ENCODE measurements at regions not wholly inside any gene's neighbourhood (a gene's known extent, or its start where the extent isn't known, plus 50 kb on each side); places are given as distances from the start of the nearest gene placed in this dataset.

GRCh38 chr15:47356297-47356696 lies 361.0 kb upstream of the SEMA6D start:
- H2BK120ac ChIP-seq (ENCODE audit: low read depth, low read length), result no peak overlapping the region
- H3K4ac ChIP-seq (ENCODE audit: low read depth, low read length), result peak overlapping the region; percentile 42; the same call in 1 of the 2 replicates
- H3K79me1 ChIP-seq (ENCODE audit: low read depth in 1 of 2, low read length in 2 of 2), result no peaks in the 10 kb centered on the region
- H3K27ac ChIP-seq (ENCODE audit: insufficient read depth, low read length), result no peak overlapping the region
- H3K4me2 ChIP-seq (ENCODE audit: low read depth, low read length), result no peak overlapping the region
- H2BK20ac ChIP-seq (ENCODE audit: low read depth, low read length), result peak overlapping the region; percentile 63; the same call in 1 of the 2 replicates
- no peak overlapping the region for H4K91ac ChIP-seq (ENCODE audit: insufficient read depth, low read depth, low read length)
- intact Hi-C loops (cut with micrococcal nuclease), result no loop called here
- no peak overlapping the region for H2BK5ac ChIP-seq (ENCODE audit: low read depth, low read length, poor library complexity, severe bottlenecking)
- ChIA-PET CTCF (interaction anchor here (0.8 kb wide), 1 partner anchor 9 kb away, joined by 3 read pairs; no protein-coding TSS in a partner anchor), POLR2A (ENCODE audit: unreplicated experiment) (no interaction called here)
- H3K27me3 ChIP-seq (ENCODE audit: control insufficient read depth, insufficient read depth, low read length), result no peaks in the 10 kb centered on the region
- H3K36me3 ChIP-seq (ENCODE audit: control insufficient read depth, insufficient read depth, low read length), result no peaks in the 10 kb centered on the region
- H3K4me1 ChIP-seq (ENCODE audit: control insufficient read depth, insufficient read depth, low read length), result peaks cover 2% of the 10 kb centered on the region; the same call in 1 of the 2 replicates
- no peak overlapping the region for H2AK5ac ChIP-seq (ENCODE audit: low read depth, low read length)
- no peaks in the 10 kb centered on the region for H3K9me1 ChIP-seq (ENCODE audit: insufficient read depth, low read length)
- dilution Hi-C loops (cut with HindIII; ENCODE audit: low sequenced_read_pairs, unreplicated experiment), result no loop called here
- H3K23ac ChIP-seq (ENCODE audit: low read depth, low read length), result no peak overlapping the region
- no peaks in the 10 kb centered on the region for H3K9me3 ChIP-seq (ENCODE audit: control insufficient read depth, insufficient read depth, low read length)
- no peak overlapping the region for H4K5ac ChIP-seq (ENCODE audit: low read depth, low read length)
- TF ChIP-seq RAD21 (IDR thresholded peaks at IDR 0.05; ENCODE audit: low read length), result no peak
- TF ChIP-seq SMC3 (IDR thresholded peaks at IDR 0.05; ENCODE audit: low read depth, low read length), result no peak
- TF ChIP-seq CHD1 (IDR thresholded peaks at IDR 0.05; ENCODE audit: low read depth, low read length), result no peak
- TF ChIP-seq FOS (IDR thresholded peaks at IDR 0.05; ENCODE audit: low read depth, low read length), result no peak
- TF ChIP-seq RFX5 (IDR thresholded peaks at IDR 0.05; ENCODE audit: low read depth, low read length), result no peak
- TF ChIP-seq MXI1 (IDR thresholded peaks at IDR 0.05; ENCODE audit: borderline replicate concordance, low read depth, low read length), result no peak
- TF ChIP-seq MAFK (IDR thresholded peaks at IDR 0.05; ENCODE audit: low read depth, low read length), result no peak
- TF ChIP-seq NFE2L2 (IDR thresholded peaks at IDR 0.05; ENCODE audit: low read depth, low read length), result no peak
- TF ChIP-seq RCOR1 (IDR thresholded peaks at IDR 0.05; ENCODE audit: insufficient replicate concordance, low read length), result no peak
- no peak for TF ChIP-seq CEBPB (IDR thresholded peaks at IDR 0.05; ENCODE audit: low read depth, low read length)
- TF ChIP-seq MAZ (IDR thresholded peaks at IDR 0.05; ENCODE audit: borderline replicate concordance, low read depth, low read length), result no peak
- TF ChIP-seq BHLHE40 (IDR thresholded peaks at IDR 0.05; ENCODE audit: low read depth, low read length), result no peak
- H4K8ac ChIP-seq (ENCODE audit: low read depth in 2 of 2, low read length in 2 of 2), result no peak overlapping the region
- ATAC-seq (ENCODE audit: low read depth), result no peak
- DNase-seq, result no peak
- H3K56ac ChIP-seq (ENCODE audit: extremely low read depth, insufficient read depth, low read length), result no peak overlapping the region
- no peak overlapping the region for H2AFZ ChIP-seq (replicated peaks; ENCODE audit: low read length, poor library complexity)
- in situ Hi-C loops (cut with MboI; ENCODE audit: low sequenced_read_pairs), result no loop called here
- H3K4me3 ChIP-seq (ENCODE audit: insufficient read depth, low read depth, low read length), result no peak overlapping the region
- no TSS peak for BruUV-seq (replicated peaks)
- peak overlapping the region; percentile 78; the same call in 1 of the 2 replicates for H3K18ac ChIP-seq (ENCODE audit: low read depth, low read length)
- WGBS, 2 experiments (ENCODE audit: extremely low coverage in 2 of 2, insufficient read length in 1 of 2), result no CpG with 5 or more reads among the region's 2 CpGs
- peak overlapping the region; percentile 58; the same call in 1 of the 3 replicates for H2BK15ac ChIP-seq (ENCODE audit: low read depth, low read length)
- H3K14ac ChIP-seq (replicated peaks; ENCODE audit: low read depth, low read length), result 0 out of 2 replicates have a peak overlapping the region, but pooled peaks have one; percentile 22
- no peak overlapping the region for H2AK9ac ChIP-seq (replicated peaks; ENCODE audit: low read depth, low read length, poor library complexity)
- no peak overlapping the region for H3K9ac ChIP-seq (ENCODE audit: low read depth, low read length)
- no peaks in the 10 kb centered on the region for H4K20me1 ChIP-seq (ENCODE audit: insufficient read depth, low read length)

Measured in IMR-90 (cell line).